B cell (primary cell): ENCODE measurements at regions not wholly inside any gene's neighbourhood (a gene's known extent, or its start where the extent isn't known, plus 50 kb on each side); places are given as distances from the start of the nearest gene placed in this dataset.

Source experiments
- ATAC-seq: fragments of 200-7000 bp; cut with Tn5 transposase; one replicate; pipeline ENCODE4 v1.10.0; 2021; ENCODE audit warnings: low read depth, mild to moderate bottlenecking, moderate number of reproducible peaks, moderate library complexity
- CTCF ChIA-PET: fragments of 350-600 bp; sonication (Branson Sonifier 250); formaldehyde crosslinking; loops from one replicate; lab custom pipeline; 2021; ENCODE audit warnings: antibody characterized with exemption, inconsistent platforms; lab: Charles Lee
- POLR2A ChIA-PET: fragments of 350-600 bp; sonication (Branson Sonifier 250); formaldehyde crosslinking; loops from one replicate; lab custom pipeline; 2021; ENCODE audit warnings: antibody characterized with exemption; lab: Charles Lee
- DNase-seq: peaks from one replicate; pipeline ENCODE4 v3.0.0; 2013
- H2AFZ ChIP-seq: 2 replicates; pipeline ENCODE4 v1.6.1; 2012; ENCODE audit warnings: mild to moderate bottlenecking, low read depth, low read length; ENCODE audit not compliant: insufficient read depth, poor library complexity, severe bottlenecking
- H3K27ac ChIP-seq, 2 donors: 1 replicate in 1 of 2; 2 replicates in 1 of 2; pipeline ENCODE4 v1.5.1; 2012 to 2013; ENCODE audit warnings: low read length in 2 of 2, mild to moderate bottlenecking in 2 of 2, moderate library complexity in 1 of 2
- H3K27me3 ChIP-seq, 4 experiments: fragments of 200-600 bp in 1 of 4; sonication (generic) in 1 of 4; replicated peaks in 1 of 4; 1 replicate in 2 of 4; 2 replicates in 2 of 4; pipeline versions ENCODE4 v1.6.1 to v1.7.0; 2013 to 2016; ENCODE audit warnings: low read length in 3 of 4, mild to moderate bottlenecking in 2 of 4, mixed read lengths in 1 of 4, moderate library complexity in 1 of 4; ENCODE audit not compliant: insufficient read depth in 4 of 4, control insufficient read depth in 3 of 4; ENCODE audit errors: control extremely low read depth in 1 of 4
- H3K36me3 ChIP-seq, 2 experiments: replicated peaks in 1 of 2; 1 replicate in 1 of 2; 2 replicates in 1 of 2; pipeline versions ENCODE4 v1.6.1 to v1.7.1; 2013; ENCODE audit warnings: low read length in 1 of 2; ENCODE audit not compliant: insufficient read depth in 2 of 2, control insufficient read depth in 1 of 2; ENCODE audit errors: control extremely low read depth in 1 of 2, extremely low read depth in 1 of 2
- H3K4me1 ChIP-seq, 2 donors: fragments of 200-600 bp in 1 of 2; sonication (generic) in 1 of 2; 1 replicate in 1 of 2; 2 replicates in 1 of 2; pipeline versions ENCODE4 v1.5.1 to v1.6.1; 2013 to 2017; ENCODE audit warnings: low read length in 2 of 2; ENCODE audit not compliant: control insufficient read depth in 2 of 2, insufficient read depth in 2 of 2
- H3K4me2 ChIP-seq: replicated peaks from 2 replicates; pipeline ENCODE3; 2012; ENCODE audit warnings: mild to moderate bottlenecking, low read depth, low read length; ENCODE audit not compliant: poor library complexity, severe bottlenecking
- H3K4me3 ChIP-seq, 5 experiments: fragments of 200-600 bp in 1 of 5; sonication (generic) in 1 of 5; 1 replicate in 3 of 5; 2 replicates in 2 of 5; pipeline versions ENCODE4 v1.5.1 to v1.7.0; 2011 to 2016; ENCODE audit warnings: low read length in 4 of 5, mild to moderate bottlenecking in 4 of 5, low read depth in 2 of 5, control low read depth in 1 of 5, moderate library complexity in 1 of 5; ENCODE audit not compliant: insufficient read depth in 1 of 5; ENCODE audit errors: control extremely low read depth in 1 of 5, extremely low read depth in 1 of 5
- H3K79me2 ChIP-seq: fragments of 200-600 bp; sonication (generic); one replicate; pipeline ENCODE4 v1.6.0; 2016; ENCODE audit warnings: low read length; ENCODE audit not compliant: control insufficient read depth, insufficient read depth
- H3K9ac ChIP-seq: fragments of 200-600 bp; sonication (generic); 2 replicates; pipeline ENCODE4 v1.6.1; 2017; ENCODE audit warnings: mild to moderate bottlenecking, low read length, moderate library complexity
- H3K9me3 ChIP-seq, 3 donors: one replicate each; pipeline versions ENCODE4 v1.6.1 to v1.7.1; 2013; ENCODE audit warnings: low read length in 2 of 3; ENCODE audit not compliant: control insufficient read depth in 2 of 3, insufficient read depth in 1 of 3; ENCODE audit errors: control extremely low read depth in 1 of 3
- H4K20me1 ChIP-seq: 2 replicates; pipeline ENCODE4 v1.6.0; 2012; ENCODE audit warnings: mild to moderate bottlenecking, low read length; ENCODE audit not compliant: insufficient read depth, control insufficient read depth, poor library complexity, severe bottlenecking
- H3K27ac Mint-ChIP-seq: one replicate; pipeline ENCODE4 v1.8.0; 2021; ENCODE audit warnings: mixed read lengths
- H3K27me3 Mint-ChIP-seq: one replicate; pipeline ENCODE4 v1.8.0; 2021; ENCODE audit warnings: mixed read lengths
- H3K4me1 Mint-ChIP-seq: one replicate; pipeline ENCODE4 v1.8.0; 2021; ENCODE audit warnings: mixed read lengths
- H3K4me3 Mint-ChIP-seq: one replicate; pipeline ENCODE4 v1.8.0; 2021; ENCODE audit warnings: mixed read lengths
- H3K9me3 Mint-ChIP-seq: one replicate; pipeline ENCODE4 v1.8.0; 2022; ENCODE audit warnings: mixed read lengths; ENCODE audit not compliant: insufficient read depth
- CTCF ChIP-seq: fragments of 200-600 bp; IDR thresholded peaks from one replicate; pipeline ENCODE4 v1.8.0; 2022; ENCODE audit warnings: antibody characterized with exemption, mild to moderate bottlenecking
- EZH2 ChIP-seq: IDR thresholded peaks from 2 replicates; pipeline ENCODE4 v1.6.1; 2012; ENCODE audit warnings: borderline replicate concordance, low read depth, mild to moderate bottlenecking, moderate library complexity, low read length; ENCODE audit not compliant: insufficient read depth, poor library complexity, severe bottlenecking
- WGBS: methylation state at CpG from one replicate; pipeline ENCODE4 v1.1.5; 2013; ENCODE audit warnings: missing lambda C conversion rate; ENCODE audit not compliant: insufficient coverage; 5-methylcytosine and 5-hydroxymethylcytosine counted together
- intact Hi-C: fragments of 100-400 bp; cut with micrococcal nuclease; formaldehyde crosslinking; loops from one replicate; pipeline ENCODE4 v1.10.0; 2022

- Mint-ChIP-seq H3K27ac (no peak overlapping the region), H3K27me3 (no peaks in the 10 kb centered on the region), H3K4me1 (no peaks in the 10 kb centered on the region), H3K4me3 (no peak overlapping the region), H3K9me3 (no peaks in the 10 kb centered on the region)
- H3K4me2 ChIP-seq = no peak overlapping the region
- H3K27me3 ChIP-seq = no peaks in the 10 kb centered on the region
- no peaks in the 10 kb centered on the region for H3K36me3 ChIP-seq
- ChIA-PET POLR2A (no interaction called here), CTCF (interaction anchor here (1.3 to 1.4 kb wide), 2 partner anchors 86 to 96 kb away, joined by 3 to 5 read pairs; no protein-coding TSS in a partner anchor)
- intact Hi-C loops = no loop called here
- no peak overlapping the region for H3K27ac ChIP-seq
- no peak for ATAC-seq
- H3K9me3 ChIP-seq = no peaks in the 10 kb centered on the region
- no peak overlapping the region for H3K9ac ChIP-seq
- H3K79me2 ChIP-seq = peaks cover 13% of the 10 kb centered on the region
- 96% methylated on average over 12 of the region's 13 CpGs for WGBS
- TF ChIP-seq EZH2 (no peak), CTCF (no peak)
- no peak overlapping the region for H2AFZ ChIP-seq
- H3K4me1 ChIP-seq = no peaks in the 10 kb centered on the region
- no peak for DNase-seq
- H3K4me3 ChIP-seq = no peak overlapping the region
- H4K20me1 ChIP-seq = peaks cover 59% of the 10 kb centered on the region
Measured at GRCh38 chr22:46092011-46092410, 58.3 kb upstream of the PPARA start.

- Mint-ChIP-seq H3K9me3 (no peaks in the 10 kb centered on the region), H3K27ac (no peak overlapping the region), H3K4me1 (no peaks in the 10 kb centered on the region), H3K27me3 (no peaks in the 10 kb centered on the region), H3K4me3 (no peak overlapping the region)
- ChIA-PET POLR2A (no interaction called here), CTCF (interaction anchor here (1.3 kb wide), 1 partner anchor 96 kb away, joined by 3 read pairs; no protein-coding TSS in a partner anchor)
- TF ChIP-seq EZH2 (no peak), CTCF (no peak)
- Histone ChIP-seq H3K9ac (no peak overlapping the region), H3K27me3 (no peaks in the 10 kb centered on the region), H2AFZ (no peak overlapping the region), H3K79me2 (peaks cover 11% of the 10 kb centered on the region), H4K20me1 (peaks cover 61% of the 10 kb centered on the region), H3K4me1 (no peaks in the 10 kb centered on the region), H3K36me3 (no peaks in the 10 kb centered on the region), H3K4me2 (no peak overlapping the region), H3K9me3 (no peaks in the 10 kb centered on the region), H3K4me3 (no peak overlapping the region), H3K27ac (no peak overlapping the region)
- ATAC-seq = no peak
- 95% methylated on average over 20 of the region's 21 CpGs for WGBS
- DNase-seq = no peak
- intact Hi-C loops = no loop called here
Measured at GRCh38 chr22:46092670-46093410, 57.5 kb upstream of the PPARA start.
